Stimulated activated effector memory CD8-positive, alpha-beta T cell treated with anti-CD3 and anti-CD28 coated beads, Interleukin-12 subunit alpha, Interleukin-12 subunit beta, amount 100 ng/mL, for 72 hours (primary cell): ENCODE measurements at regions not wholly inside any gene's neighbourhood (a gene's known extent, or its start where the extent isn't known, plus 50 kb on each side); places are given as distances from the start of the nearest gene placed in this dataset.

Experiments used
- ATAC-seq: fragments of 150-1000 bp; cut with Tn5 transposase; 2 replicates; pipeline ENCODE4 v1.10.0; 2021
- DNase-seq, 2 donors: peaks; one replicate each; pipeline ENCODE4 v3.0.0; 2021 to 2022; ENCODE audit warnings: low spot score in 2 of 2
- H3K27ac Mint-ChIP-seq: one replicate; pipeline ENCODE4 v1.8.0; 2022; ENCODE audit warnings: mild to moderate bottlenecking, mixed read lengths
- H3K36me3 Mint-ChIP-seq: one replicate; pipeline ENCODE4 v1.8.0; 2022; ENCODE audit warnings: mild to moderate bottlenecking, mixed read lengths
- H3K4me1 Mint-ChIP-seq: one replicate; pipeline ENCODE4 v1.8.0; 2022; ENCODE audit warnings: mixed read lengths
- H3K4me3 Mint-ChIP-seq: one replicate; pipeline ENCODE4 v1.8.0; 2022; ENCODE audit warnings: mild to moderate bottlenecking, mixed read lengths
- H3K9me3 Mint-ChIP-seq: one replicate; pipeline ENCODE4 v1.8.0; 2022; ENCODE audit warnings: mixed read lengths

DNA sequence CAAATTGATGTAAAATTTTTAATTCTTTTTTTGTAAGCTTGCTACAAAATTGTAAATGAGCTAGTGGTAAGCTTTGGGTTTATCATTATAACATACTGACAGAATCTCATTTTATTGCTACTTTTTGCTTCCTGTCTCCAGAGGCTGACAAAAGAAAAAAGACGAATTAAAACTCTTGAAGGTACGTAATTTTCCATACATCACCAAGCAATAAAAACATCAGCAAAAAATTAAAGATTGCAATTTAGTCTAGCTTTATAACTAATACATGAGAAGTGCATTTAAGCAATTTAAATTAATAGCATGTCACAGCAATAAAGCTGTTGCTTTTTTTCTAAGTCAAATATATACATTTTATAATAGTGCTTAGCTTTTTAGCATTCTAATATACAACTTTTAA is 94.6 kb upstream of the SNTG2 start:
- Mint-ChIP-seq H3K4me3 (no peak overlapping the region), H3K9me3 (peaks cover 15% of the 10 kb centered on the region), H3K36me3 (no peaks in the 10 kb centered on the region), H3K4me1 (peaks cover 18% of the 10 kb centered on the region), H3K27ac (no peak overlapping the region)
- DNase-seq (no peak), ATAC-seq (no peak)

DNA sequence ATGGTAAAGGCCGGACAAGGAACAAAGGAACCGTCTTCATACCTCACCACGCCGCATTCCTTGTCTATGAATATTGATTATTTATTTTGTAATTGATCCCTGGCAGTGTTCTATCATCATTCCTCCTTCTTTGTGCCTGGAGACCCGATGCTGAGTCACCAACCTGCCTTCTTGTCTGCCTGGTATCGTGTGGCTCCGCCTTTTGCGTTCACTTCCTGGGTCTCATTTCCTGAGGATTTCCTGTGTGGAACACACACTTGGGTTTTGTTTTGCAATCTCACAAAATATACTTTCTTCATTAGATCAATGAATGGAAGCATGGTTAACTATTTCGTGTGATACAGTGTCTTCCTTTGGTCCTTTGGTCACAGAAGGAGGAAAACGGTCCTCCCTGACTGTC is 95.5 kb upstream of the SNTG2 start:
- Mint-ChIP-seq H3K4me3 (no peak overlapping the region), H3K27ac (peak overlapping the region; percentile 37), H3K36me3 (no peaks in the 10 kb centered on the region)

DNA sequence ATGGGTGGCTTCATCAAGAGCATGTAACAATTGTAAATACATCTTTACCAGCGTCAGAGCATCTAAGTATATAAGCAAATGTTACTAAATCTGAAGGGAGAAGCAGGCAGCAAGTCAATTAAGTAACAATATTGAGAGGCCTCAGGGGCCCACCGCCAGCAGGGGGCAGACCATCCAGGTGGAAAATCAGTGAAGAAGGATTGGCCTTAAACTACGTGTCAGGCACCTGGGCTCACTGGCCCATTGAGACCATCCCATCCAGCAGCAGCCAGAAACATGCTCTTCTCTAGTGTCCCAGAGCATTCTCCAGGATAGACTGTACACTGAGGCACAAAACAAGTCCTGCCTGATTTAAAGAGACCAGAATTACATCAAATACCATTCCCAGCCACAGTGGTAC is 96.2 kb upstream of the SNTG2 start:
- Mint-ChIP-seq H3K4me1 (peaks cover 18% of the 10 kb centered on the region), H3K36me3 (no peaks in the 10 kb centered on the region), H3K4me3 (no peak overlapping the region), H3K9me3 (peaks cover 15% of the 10 kb centered on the region), H3K27ac (no peak overlapping the region)
- DNase-seq (no peak), ATAC-seq (no peak)

More for the DNA sequence above, 95.5 kb upstream of the SNTG2 start:
- peaks cover 15% of the 10 kb centered on the region for H3K9me3 Mint-ChIP-seq
- DNase-seq: no peak
- ATAC-seq: no peak
- peaks cover 18% of the 10 kb centered on the region for H3K4me1 Mint-ChIP-seq

DNA sequence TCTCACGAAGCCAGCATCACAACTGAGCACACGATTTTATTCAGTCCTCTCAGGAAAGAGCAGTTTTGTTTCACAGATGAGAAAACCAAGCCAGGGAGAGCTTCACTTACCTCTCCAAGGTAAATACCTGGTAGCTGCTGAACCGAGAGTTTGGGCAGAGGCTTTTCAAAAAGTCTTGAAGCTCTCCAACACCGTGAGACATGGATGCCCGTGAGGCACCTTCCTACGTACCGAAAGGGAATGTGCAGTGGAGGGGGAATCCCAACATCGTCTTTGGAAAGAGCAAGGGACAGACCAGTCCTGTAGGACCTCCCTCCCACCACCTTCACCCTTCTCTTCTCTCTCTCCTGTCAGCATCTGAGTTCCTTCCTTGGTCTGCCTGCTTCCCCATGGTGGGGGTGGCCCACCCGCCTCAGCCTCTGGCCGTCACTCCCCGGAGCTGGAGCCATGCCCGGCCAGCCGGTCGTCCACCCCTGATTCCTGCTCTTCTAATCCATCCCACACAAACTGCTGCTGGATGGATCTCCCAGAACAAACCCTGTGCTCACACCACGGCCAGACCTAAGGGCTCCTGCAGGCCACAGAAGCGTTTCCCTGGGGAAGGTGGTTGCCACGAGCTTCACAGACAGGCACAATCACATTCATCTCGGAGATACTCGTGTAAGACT is 97.3 kb upstream of the SNTG2 start:
- Mint-ChIP-seq H3K4me3 (no peak overlapping the region), H3K4me1 (peaks cover 18% of the 10 kb centered on the region), H3K36me3 (no peaks in the 10 kb centered on the region), H3K9me3 (peaks cover 15% of the 10 kb centered on the region), H3K27ac (no peak overlapping the region)
- no peak for DNase-seq
- ATAC-seq: no peak

DNA sequence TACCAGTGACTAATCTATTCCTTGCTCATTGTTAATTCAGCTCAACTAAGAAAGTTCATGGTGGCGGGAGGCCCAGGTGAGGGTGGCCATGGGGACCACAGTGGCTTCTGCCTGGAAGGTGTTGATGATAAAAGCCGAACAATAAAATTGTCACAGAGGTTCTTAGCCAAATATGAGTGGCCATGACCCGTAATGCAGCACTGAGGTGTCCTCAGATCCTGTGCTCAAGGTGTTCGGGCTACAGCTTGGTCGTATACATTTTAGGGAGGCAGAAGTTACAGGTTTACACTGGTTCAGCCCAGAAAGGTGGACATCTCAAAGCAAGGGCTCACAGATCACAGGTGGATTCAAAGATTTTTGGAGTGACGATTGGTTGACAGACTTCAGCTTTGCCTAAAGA is 98.5 kb upstream of the SNTG2 start:
- DNase-seq (no peak), ATAC-seq (no peak)
- Mint-ChIP-seq H3K4me1 (peaks cover 18% of the 10 kb centered on the region), H3K27ac (no peak overlapping the region), H3K36me3 (no peaks in the 10 kb centered on the region), H3K4me3 (no peak overlapping the region), H3K9me3 (peaks cover 15% of the 10 kb centered on the region)

DNA sequence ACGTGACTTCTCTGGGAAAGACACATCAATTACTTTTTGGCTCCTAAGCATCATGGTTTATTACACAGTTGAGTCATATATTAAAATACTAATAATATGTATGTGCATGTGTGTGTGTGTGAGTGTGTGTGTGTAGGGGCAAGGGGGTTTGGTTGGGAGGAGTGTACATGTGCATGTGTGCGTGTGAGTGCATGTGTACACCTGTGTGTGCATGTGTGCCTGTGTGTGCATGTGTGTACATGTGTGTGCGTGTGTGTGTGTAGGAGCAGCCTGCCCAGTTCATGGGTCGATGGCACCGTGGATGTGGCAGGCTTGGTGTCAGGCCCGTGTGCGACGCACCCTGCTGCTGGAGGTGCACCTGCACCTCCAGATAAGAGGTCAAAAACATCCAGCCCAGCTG is 99.0 kb upstream of the SNTG2 start:
- Mint-ChIP-seq H3K36me3 (no peaks in the 10 kb centered on the region), H3K9me3 (peaks cover 15% of the 10 kb centered on the region), H3K4me3 (no peak overlapping the region), H3K4me1 (peaks cover 13% of the 10 kb centered on the region), H3K27ac (no peak overlapping the region)
- no peak for ATAC-seq
- DNase-seq: no peak

DNA sequence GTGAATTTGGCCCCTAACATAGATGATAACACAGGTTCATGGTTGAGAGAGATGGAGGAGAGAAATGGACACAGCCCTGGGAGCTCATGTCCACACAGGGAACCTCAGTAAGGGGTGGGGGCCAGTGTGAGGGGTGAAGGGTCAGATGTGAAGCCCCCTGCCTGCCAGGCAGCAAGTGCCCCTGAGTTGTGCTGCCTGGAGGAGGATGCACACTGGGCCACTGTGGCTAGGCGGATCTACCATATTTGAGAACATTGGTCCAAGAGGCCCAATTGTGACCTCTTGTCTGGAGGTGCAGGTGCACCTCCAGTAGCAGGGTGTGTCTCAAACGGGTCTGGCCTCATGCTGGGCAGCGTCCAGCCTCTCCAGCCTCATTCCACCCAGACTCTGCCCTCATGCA is 99.6 kb upstream of the SNTG2 start:
- H3K4me1 Mint-ChIP-seq: peaks cover 11% of the 10 kb centered on the region
- DNase-seq (no peak), ATAC-seq (no peak)
- no peaks in the 10 kb centered on the region for H3K36me3 Mint-ChIP-seq
- no peak overlapping the region for H3K4me3 Mint-ChIP-seq
- peaks cover 15% of the 10 kb centered on the region for H3K9me3 Mint-ChIP-seq
- H3K27ac Mint-ChIP-seq: no peak overlapping the region

DNA sequence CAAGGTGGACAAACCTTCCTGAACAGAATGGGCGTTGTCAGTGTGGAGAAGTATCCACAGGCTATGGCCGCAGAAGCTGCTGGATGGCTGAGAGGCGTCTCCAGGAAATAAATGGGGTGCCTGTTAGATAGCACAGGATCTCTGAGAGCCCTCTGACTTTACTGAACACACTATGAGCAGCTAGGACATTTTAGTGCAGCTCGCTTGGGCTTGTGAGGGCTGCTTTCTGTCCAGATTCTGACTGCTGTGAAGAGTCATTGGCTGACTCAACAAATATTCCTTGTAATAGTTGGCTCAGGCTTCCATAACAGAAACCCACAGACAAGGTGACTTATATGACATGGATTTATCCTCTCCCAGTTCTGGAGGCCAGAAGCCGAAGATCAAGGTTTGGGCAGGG is 100.2 kb upstream of the SNTG2 start:
- H3K9me3 Mint-ChIP-seq: peaks cover 10% of the 10 kb centered on the region
- no peaks in the 10 kb centered on the region for H3K36me3 Mint-ChIP-seq
- ATAC-seq: no peak

DNA sequence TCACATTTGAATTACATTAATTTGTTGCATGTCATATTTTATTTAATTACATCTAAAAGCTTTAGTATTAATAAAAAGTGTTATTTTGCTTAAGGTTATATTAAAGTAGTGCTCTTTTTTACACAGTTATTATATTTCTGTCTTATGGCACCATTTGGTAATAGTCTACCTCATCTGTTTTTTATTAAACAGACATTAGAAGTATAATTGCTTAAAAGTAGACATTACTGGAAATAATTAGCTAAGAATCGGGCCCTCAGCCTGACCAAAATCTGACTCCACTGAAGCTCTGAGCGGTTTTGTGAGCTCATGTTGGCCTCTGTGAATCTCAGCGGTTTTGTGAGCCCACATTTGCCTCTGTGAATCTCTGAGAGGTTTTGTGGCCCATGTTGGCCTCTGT is 102.5 kb upstream of the SNTG2 start:
- ATAC-seq (no peak), DNase-seq (no peak)
- H3K27ac Mint-ChIP-seq: no peak overlapping the region
- H3K4me1 Mint-ChIP-seq: no peaks in the 10 kb centered on the region
- H3K36me3 Mint-ChIP-seq: no peaks in the 10 kb centered on the region
- no peak overlapping the region for H3K4me3 Mint-ChIP-seq
- H3K9me3 Mint-ChIP-seq: no peaks in the 10 kb centered on the region

More for the DNA sequence above, 100.2 kb upstream of the SNTG2 start:
- Mint-ChIP-seq H3K4me3 (no peak overlapping the region), H3K27ac (no peak overlapping the region), H3K4me1 (peaks cover 7% of the 10 kb centered on the region)
- DNase-seq: no peak

DNA sequence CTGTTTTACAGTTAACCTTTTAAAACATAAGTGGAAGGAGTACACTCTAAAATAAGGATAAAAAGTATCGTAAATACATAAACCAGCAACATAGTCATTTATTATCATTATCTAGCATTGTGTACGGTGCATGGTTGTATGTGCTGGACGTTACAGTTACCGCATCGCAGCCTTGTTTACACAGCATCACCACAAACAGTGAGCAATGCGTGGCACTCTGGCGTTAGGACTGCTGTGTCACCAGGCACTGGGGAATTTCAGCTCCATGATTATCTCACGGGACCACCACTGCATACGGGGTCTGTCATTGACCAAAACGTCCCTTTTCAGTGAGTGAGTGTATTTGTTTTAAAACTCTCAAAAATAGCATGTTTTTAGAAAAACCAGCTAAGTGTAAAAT is 103.0 kb upstream of the SNTG2 start:
- DNase-seq: no peak
- ATAC-seq: no peak
- Mint-ChIP-seq H3K36me3 (no peaks in the 10 kb centered on the region), H3K4me1 (no peaks in the 10 kb centered on the region), H3K9me3 (no peaks in the 10 kb centered on the region), H3K4me3 (no peak overlapping the region), H3K27ac (no peak overlapping the region)

DNA sequence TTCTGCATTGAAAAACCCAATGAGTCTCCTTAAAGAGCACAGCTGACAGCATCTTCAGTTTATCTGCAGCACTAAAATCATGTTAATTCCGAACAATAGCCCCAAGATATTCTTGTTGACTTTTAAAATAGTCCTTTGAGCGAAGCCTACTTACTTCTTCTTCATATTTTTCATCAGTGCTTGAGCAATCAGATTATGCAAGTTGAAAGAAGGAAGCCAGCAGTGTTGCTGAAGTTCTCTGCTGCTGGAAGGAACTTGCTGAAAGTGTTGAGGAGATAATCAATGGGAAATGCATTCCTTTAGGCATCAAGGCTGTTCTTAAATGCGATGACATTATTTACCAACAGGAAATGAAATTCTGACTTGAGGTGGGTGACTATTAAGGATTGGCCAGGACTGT is 105.9 kb upstream of the SNTG2 start:
- H3K9me3 Mint-ChIP-seq: no peaks in the 10 kb centered on the region
- ATAC-seq (no peak), DNase-seq (no peak)
- no peak overlapping the region for H3K27ac Mint-ChIP-seq
- no peak overlapping the region for H3K4me3 Mint-ChIP-seq
- H3K36me3 Mint-ChIP-seq: no peaks in the 10 kb centered on the region
- no peaks in the 10 kb centered on the region for H3K4me1 Mint-ChIP-seq

DNA sequence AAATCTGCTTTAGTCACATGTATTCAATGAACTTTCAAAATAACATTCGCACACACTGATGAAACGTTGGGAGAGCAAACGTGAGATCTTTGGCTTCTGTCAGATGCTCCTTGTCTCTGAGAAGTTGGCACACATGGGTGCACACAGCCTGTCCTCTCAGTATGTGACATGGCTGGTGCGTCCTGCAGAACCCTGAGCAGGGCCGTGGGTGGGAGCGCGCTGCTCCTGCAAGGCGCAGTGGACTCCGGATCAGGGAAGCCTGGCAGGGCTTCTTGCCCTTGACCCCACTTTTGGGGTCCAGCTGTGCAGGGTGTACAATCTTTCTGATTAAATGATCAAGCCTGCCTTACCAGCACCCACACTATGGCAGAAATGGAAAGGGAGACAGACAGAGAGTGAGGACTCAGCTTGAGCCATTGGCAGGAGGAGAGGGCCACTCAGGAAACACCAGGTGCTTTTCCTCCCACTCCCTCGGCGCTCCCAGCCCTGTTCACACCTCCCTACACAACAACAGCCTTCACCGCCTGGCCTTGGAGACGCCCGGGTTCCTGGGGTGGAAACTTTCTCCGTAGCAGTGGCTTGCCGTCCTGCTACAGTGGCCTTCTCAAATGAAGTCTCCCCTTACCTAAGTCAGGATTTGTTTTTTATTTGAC is 108.4 kb upstream of the SNTG2 start:
- ATAC-seq (no peak), DNase-seq (no peak)
- no peaks in the 10 kb centered on the region for H3K36me3 Mint-ChIP-seq
- H3K4me3 Mint-ChIP-seq: no peak overlapping the region
- no peaks in the 10 kb centered on the region for H3K9me3 Mint-ChIP-seq
- no peak overlapping the region for H3K27ac Mint-ChIP-seq
- H3K4me1 Mint-ChIP-seq: no peaks in the 10 kb centered on the region

DNA sequence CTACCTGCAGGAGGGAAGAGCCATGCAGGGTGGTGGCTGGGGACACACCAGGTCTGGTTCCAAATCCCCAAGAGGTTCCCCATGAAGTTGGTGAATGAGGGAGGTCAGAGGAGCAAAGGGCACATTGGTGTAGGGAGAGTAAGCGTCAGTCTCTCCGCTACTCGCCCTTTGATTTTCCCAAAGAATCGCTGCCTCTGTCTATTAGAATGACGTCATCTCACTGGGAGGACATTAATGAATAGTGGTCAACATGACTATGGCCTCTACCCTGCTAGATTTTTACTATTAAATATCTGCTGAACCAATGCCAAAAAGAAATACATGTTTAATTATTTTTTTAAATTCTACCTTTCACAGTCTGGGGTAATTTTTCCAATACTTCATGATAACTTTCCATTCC is 109.6 kb upstream of the SNTG2 start:
- no peaks in the 10 kb centered on the region for H3K9me3 Mint-ChIP-seq
- no peak overlapping the region for H3K4me3 Mint-ChIP-seq
- H3K36me3 Mint-ChIP-seq: no peaks in the 10 kb centered on the region
- ATAC-seq (no peak), DNase-seq (no peak)
- H3K27ac Mint-ChIP-seq: no peak overlapping the region
- H3K4me1 Mint-ChIP-seq: no peaks in the 10 kb centered on the region

DNA sequence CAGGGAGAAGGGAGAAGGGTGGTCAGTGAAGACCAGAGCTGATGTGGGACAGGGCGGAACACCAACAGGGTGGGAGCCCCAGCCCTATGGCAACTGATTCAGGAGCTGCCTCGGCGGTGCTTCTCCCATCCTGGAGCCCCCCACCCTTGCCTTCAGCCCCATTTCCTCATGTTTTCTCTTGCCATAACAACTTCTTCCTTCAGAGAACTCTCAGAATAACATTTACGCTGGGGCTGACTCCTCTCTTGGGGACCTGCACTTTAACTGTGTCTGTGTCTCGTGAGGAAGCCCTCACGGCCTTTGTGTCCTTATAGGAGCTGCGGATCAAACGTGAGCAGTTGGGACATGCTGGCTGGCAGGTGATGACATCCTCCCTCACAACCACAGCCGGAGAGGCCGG is 116.4 kb upstream of the SNTG2 start:
- H3K4me3 Mint-ChIP-seq: no peak overlapping the region
- H3K36me3 Mint-ChIP-seq: no peaks in the 10 kb centered on the region
- DNase-seq (no peak), ATAC-seq (no peak)
- no peaks in the 10 kb centered on the region for H3K9me3 Mint-ChIP-seq
- no peak overlapping the region for H3K27ac Mint-ChIP-seq
- H3K4me1 Mint-ChIP-seq: no peaks in the 10 kb centered on the region

DNA sequence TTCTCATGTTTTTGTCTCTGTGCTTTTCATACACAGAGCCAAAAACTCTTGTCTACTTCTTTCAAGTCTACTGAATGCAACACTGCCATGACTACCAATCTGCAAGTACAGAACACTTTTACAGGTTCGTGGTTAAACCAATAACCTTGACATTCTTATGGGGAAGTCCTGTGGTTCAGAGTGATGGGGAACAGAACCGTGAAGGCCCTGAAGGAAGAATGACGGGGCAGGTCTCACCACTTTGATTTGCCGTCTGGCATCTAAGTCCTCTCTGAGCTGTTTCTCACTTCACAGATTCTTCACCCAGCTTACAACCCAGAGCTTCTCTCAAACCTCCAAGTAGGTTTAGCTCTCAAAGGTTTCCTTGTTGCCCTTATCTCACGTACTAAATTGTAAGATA is 117.5 kb upstream of the SNTG2 start:
- ATAC-seq: peak; percentile 34
- no peak for DNase-seq
- no peak overlapping the region for H3K4me3 Mint-ChIP-seq

DNA sequence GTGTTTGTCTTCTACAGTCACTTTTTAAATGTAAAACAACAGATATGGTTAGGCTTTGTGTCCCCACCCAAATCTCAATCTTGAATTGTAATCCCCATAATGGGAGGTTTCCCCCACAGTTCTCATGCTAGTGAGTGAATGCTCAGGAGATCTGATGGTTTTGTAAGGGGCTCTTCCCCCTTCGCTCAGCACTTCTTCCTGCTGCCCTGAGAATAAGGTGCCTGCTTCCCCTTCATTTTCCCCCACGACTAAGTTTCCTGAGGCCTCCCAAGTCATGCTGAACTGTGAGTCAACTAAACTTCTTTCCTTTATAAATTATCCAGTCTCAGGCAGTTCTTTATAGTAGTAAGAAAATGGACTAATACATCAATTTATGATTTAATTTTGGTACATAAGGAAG is 118.0 kb upstream of the SNTG2 start:
- Mint-ChIP-seq H3K36me3 (no peaks in the 10 kb centered on the region), H3K9me3 (no peaks in the 10 kb centered on the region), H3K4me1 (no peaks in the 10 kb centered on the region), H3K4me3 (no peak overlapping the region), H3K27ac (no peak overlapping the region)
- ATAC-seq: no peak
- no peak for DNase-seq

More for the DNA sequence above, 117.5 kb upstream of the SNTG2 start:
- Mint-ChIP-seq H3K9me3 (no peaks in the 10 kb centered on the region), H3K27ac (no peak overlapping the region), H3K36me3 (no peaks in the 10 kb centered on the region), H3K4me1 (no peaks in the 10 kb centered on the region)
